ENCODE measurements at regions not wholly inside any gene's neighbourhood (a gene's known extent, or its start where the extent isn't known, plus 50 kb on each side); places are given as distances from the start of the nearest gene placed in this dataset.

DNA sequence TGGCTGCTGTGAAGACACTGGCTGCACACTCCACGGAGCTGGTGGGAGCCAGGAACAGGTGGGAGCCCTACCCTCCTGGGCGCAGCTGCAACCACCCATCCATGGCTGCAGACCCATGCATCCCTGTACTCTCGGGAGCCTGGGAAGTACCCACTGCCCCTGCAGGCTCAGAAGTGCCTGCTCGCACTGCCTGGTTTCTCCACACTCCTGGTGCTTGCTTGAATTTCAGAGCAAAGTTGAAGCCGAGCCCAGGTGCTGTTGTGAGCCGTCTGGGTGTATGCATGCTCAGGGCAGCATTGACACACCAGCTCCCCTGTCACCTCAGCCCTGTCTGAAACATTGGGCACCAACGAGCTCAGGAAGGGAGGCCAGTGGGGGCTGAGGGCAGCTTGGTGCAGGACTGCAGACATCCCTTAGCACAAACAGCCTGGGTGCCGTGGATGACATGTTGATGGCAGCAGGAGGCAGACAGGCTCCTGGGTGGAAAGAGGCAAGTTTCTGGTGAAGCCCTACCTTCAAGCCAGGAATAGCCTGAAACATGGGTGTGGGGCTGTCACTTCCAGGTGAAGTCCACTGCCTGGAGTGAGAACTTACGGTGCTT lies 585.9 kb downstream of the PCDH18 start:
- TF ChIP-seq RARB (CRISPR knock-in tag; IDR thresholded peaks at IDR 0.05), result no peak
- TF ChIP-seq ISL1 (CRISPR knock-in tag; IDR thresholded peaks at IDR 0.05), result no peak

Measured in SK-N-SH treated with all-trans-retinoic acid at 6 μM for 48 hours (cell line).